ENCODE measurements at regions not wholly inside any gene's neighbourhood (a gene's known extent, or its start where the extent isn't known, plus 50 kb on each side); places are given as distances from the start of the nearest gene placed in this dataset.

DNA sequence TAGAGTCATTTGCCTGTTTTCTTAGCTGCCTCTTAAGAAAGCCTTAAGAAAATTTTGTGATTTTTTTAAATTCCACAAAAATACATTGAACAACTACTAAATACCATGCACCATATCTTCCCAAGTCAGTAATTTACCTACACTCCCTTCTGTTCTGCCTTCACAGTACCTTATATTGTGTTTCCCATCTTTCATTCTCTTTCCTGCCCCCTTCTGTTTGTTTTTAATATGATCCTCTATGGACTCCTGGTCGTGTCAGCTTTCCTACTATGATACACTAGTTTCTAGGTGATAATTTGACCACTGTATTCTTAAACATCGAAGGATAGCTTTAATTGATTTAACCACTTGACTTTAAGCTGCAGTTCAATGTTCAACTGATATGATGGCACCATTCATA lies 297.7 kb upstream of the HAND2 start:
- H3K9me3 Mint-ChIP-seq (ENCODE audit: low read depth): no peaks in the 10 kb centered on the region
- no peak for DNase-seq (ENCODE audit: low spot score)
- TF ChIP-seq, protein P1, sequence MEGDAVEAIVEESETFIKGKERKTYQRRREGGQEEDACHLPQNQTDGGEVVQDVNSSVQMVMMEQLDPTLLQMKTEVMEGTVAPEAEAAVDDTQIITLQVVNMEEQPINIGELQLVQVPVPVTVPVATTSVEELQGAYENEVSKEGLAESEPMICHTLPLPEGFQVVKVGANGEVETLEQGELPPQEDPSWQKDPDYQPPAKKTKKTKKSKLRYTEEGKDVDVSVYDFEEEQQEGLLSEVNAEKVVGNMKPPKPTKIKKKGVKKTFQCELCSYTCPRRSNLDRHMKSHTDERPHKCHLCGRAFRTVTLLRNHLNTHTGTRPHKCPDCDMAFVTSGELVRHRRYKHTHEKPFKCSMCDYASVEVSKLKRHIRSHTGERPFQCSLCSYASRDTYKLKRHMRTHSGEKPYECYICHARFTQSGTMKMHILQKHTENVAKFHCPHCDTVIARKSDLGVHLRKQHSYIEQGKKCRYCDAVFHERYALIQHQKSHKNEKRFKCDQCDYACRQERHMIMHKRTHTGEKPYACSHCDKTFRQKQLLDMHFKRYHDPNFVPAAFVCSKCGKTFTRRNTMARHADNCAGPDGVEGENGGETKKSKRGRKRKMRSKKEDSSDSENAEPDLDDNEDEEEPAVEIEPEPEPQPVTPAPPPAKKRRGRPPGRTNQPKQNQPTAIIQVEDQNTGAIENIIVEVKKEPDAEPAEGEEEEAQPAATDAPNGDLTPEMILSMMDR (IDR thresholded peaks at IDR 0.05): no peak

DNA sequence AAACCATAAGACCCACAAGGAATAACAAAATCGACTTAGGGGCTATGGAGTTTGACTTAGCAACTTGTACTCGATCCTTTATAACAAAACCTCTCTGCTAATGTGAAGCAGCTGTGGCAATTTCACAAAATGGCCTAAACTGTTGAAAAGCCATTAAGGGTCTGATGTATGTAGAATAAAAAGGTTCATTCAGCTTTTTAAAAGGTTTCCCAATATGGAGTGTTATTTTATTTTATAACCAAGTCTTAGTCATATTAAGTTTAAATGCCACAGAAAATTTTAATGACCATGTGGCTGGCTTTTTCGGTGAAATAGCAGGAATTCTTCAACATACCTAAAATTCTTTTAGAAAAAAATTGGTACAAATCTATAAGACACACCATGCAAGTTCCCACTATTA lies 291.8 kb upstream of the HAND2 start:
- no peak for DNase-seq (ENCODE audit: low spot score)
- Mint-ChIP-seq H3K27me3 (ENCODE audit: low read depth) (peaks cover 5% of the 10 kb centered on the region), H3K4me3 (ENCODE audit: unreplicated experiment) (no peak overlapping the region), H3K9me3 (ENCODE audit: low read depth) (no peaks in the 10 kb centered on the region), H3K36me3 (ENCODE audit: low read depth) (no peaks in the 10 kb centered on the region), H3K4me1 (ENCODE audit: low read depth) (no peaks in the 10 kb centered on the region), H3K27ac (ENCODE audit: unreplicated experiment) (no peak overlapping the region)
- TF ChIP-seq, protein P1 (IDR thresholded peaks at IDR 0.05): no peak

More for the DNA sequence above, 297.7 kb upstream of the HAND2 start:
- Mint-ChIP-seq H3K36me3 (ENCODE audit: low read depth) (no peaks in the 10 kb centered on the region), H3K27me3 (ENCODE audit: low read depth) (peaks cover 8% of the 10 kb centered on the region), H3K4me3 (ENCODE audit: unreplicated experiment) (no peak overlapping the region), H3K4me1 (ENCODE audit: low read depth) (no peaks in the 10 kb centered on the region), H3K27ac (ENCODE audit: unreplicated experiment) (no peak overlapping the region)

- H3K27me3 Mint-ChIP-seq (ENCODE audit: low read depth): peaks cover 7% of the 10 kb centered on the region
- no peak for DNase-seq (ENCODE audit: low spot score)
- TF ChIP-seq, protein P1 (IDR thresholded peaks at IDR 0.05): no peak
- no peak overlapping the region for H3K27ac Mint-ChIP-seq (ENCODE audit: unreplicated experiment)
- no peaks in the 10 kb centered on the region for H3K4me1 Mint-ChIP-seq (ENCODE audit: low read depth)
- H3K36me3 Mint-ChIP-seq (ENCODE audit: low read depth): no peaks in the 10 kb centered on the region
- no peaks in the 10 kb centered on the region for H3K9me3 Mint-ChIP-seq (ENCODE audit: low read depth)
- H3K4me3 Mint-ChIP-seq (ENCODE audit: unreplicated experiment): no peak overlapping the region
Observed at GRCh38 chr4:173821036-173821435, 291.0 kb upstream of the HAND2 start.

DNA sequence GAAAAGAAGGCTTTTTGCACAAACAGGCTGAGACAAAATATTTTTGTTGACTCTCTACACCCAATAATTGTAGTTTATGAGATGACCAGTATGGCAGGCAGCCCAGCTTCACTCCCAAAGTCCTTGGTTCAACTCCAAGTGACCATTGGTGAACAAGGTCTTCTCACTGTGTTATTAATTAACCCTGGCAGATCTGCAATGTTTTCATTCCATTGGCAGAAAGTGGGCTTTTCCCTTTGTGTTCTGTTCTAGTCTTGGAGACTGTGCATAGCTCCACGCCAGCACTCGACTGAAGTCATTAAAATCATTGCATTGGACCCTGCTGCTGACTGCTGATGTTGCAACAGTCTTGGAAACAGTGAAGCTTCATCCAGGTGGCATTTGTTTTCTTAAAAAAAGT lies 277.3 kb upstream of the HAND2 start:
- Mint-ChIP-seq H3K4me1 (ENCODE audit: low read depth) (no peaks in the 10 kb centered on the region), H3K9me3 (ENCODE audit: low read depth) (no peaks in the 10 kb centered on the region), H3K27me3 (ENCODE audit: low read depth) (peaks cover 9% of the 10 kb centered on the region), H3K27ac (ENCODE audit: unreplicated experiment) (no peak overlapping the region), H3K36me3 (ENCODE audit: low read depth) (no peaks in the 10 kb centered on the region), H3K4me3 (ENCODE audit: unreplicated experiment) (no peak overlapping the region)
- DNase-seq (ENCODE audit: low spot score): no peak
- TF ChIP-seq, protein P1 (IDR thresholded peaks at IDR 0.05): no peak

DNA sequence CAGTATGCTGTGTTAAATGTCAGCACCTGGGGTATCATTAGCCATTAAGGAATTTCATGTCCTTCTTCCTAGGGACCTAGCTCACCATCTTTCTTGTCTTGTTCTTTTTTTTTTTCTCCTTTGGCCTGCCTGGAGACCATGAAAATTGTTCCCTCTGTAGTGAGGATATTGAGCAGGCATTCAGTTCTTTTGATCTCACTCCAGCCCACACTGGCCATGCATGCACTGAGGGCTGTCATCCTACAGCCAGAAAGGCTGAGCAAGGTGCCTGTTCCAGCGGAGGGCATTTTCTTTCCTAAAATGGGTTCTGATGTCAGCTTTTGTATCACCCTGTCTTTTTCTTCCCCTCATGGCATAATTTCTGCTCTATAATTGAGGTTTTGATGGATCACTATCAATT lies 275.9 kb upstream of the HAND2 start:
- no peak overlapping the region for H3K4me3 Mint-ChIP-seq (ENCODE audit: unreplicated experiment)
- no peak for DNase-seq (ENCODE audit: low spot score)
- no peak overlapping the region for H3K27ac Mint-ChIP-seq (ENCODE audit: unreplicated experiment)
- H3K4me1 Mint-ChIP-seq (ENCODE audit: low read depth): no peaks in the 10 kb centered on the region
- TF ChIP-seq, protein P1 (IDR thresholded peaks at IDR 0.05): no peak
- no peaks in the 10 kb centered on the region for H3K9me3 Mint-ChIP-seq (ENCODE audit: low read depth)
- H3K36me3 Mint-ChIP-seq (ENCODE audit: low read depth): no peaks in the 10 kb centered on the region
- H3K27me3 Mint-ChIP-seq (ENCODE audit: low read depth): peaks cover 15% of the 10 kb centered on the region

Measured in chondrocyte (in vitro differentiated cells).